ENCODE measurements at regions not wholly inside any gene's neighbourhood (a gene's known extent, or its start where the extent isn't known, plus 50 kb on each side); places are given as distances from the start of the nearest gene placed in this dataset.
"Not testable (repeated sequence)": the region's sequence is repeated elsewhere in the genome, so short reads cannot be mapped to it uniquely, and the experiment has no call there.

DNA sequence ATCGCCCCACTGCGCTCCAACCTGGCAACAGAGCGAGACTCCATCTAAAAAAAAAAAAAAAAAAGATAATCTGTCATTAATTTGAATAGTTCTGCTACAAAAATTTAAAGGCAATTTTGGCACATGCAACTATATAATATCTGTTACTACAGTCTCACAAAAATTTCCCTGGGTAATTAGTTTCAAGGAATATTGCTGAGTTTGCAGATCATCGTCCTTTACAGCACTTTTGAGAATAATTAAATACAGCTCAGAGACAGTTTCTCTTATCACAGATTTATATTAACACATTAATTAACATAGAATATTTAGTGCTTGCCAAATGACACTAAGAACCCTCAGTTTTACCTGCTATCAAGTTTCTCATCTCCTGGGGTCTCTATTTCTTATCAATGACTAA lies 540.4 kb upstream of the ZNF804A start:
- no peak for DNase-seq (ENCODE audit: low read depth, low spot score)
- H3K4me3 Mint-ChIP-seq = no peak overlapping the region
- no peaks in the 10 kb centered on the region for H3K27me3 Mint-ChIP-seq (ENCODE audit: low read depth)
- H3K9me3 Mint-ChIP-seq = peaks cover 2% of the 10 kb centered on the region
- no peaks in the 10 kb centered on the region for H3K36me3 Mint-ChIP-seq (ENCODE audit: low read depth)
- TF ChIP-seq, protein P1, sequence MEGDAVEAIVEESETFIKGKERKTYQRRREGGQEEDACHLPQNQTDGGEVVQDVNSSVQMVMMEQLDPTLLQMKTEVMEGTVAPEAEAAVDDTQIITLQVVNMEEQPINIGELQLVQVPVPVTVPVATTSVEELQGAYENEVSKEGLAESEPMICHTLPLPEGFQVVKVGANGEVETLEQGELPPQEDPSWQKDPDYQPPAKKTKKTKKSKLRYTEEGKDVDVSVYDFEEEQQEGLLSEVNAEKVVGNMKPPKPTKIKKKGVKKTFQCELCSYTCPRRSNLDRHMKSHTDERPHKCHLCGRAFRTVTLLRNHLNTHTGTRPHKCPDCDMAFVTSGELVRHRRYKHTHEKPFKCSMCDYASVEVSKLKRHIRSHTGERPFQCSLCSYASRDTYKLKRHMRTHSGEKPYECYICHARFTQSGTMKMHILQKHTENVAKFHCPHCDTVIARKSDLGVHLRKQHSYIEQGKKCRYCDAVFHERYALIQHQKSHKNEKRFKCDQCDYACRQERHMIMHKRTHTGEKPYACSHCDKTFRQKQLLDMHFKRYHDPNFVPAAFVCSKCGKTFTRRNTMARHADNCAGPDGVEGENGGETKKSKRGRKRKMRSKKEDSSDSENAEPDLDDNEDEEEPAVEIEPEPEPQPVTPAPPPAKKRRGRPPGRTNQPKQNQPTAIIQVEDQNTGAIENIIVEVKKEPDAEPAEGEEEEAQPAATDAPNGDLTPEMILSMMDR (conservative IDR thresholded peaks at IDR 0.05) = no peak
- no peak overlapping the region for H3K27ac Mint-ChIP-seq (ENCODE audit: unreplicated experiment)
- H3K4me1 Mint-ChIP-seq = no peaks in the 10 kb centered on the region

DNA sequence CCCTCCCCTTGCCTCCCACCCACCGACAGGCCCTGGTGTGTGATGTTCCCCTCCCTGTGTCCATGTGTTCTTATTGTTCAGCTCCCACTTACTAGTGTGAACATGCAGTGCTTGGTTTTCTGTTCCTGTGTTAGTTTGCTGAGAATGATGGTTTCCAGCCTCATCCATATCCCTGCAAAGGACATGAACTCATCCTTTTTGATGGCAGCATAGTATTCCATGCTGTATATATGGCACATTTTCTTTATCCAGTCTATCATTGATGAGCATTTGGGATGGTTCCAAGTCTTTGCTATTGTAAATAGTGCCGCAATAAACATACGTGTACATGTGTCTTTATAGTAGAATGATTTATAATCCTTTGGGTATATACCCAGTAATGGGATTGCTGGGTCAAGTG lies 538.1 kb upstream of the ZNF804A start:
- not testable (repeated sequence) for DNase-seq (ENCODE audit: low read depth, low spot score); H3K9me3 Mint-ChIP-seq; H3K4me1 Mint-ChIP-seq; H3K27ac Mint-ChIP-seq (ENCODE audit: unreplicated experiment); H3K36me3 Mint-ChIP-seq (ENCODE audit: low read depth); H3K4me3 Mint-ChIP-seq; H3K27me3 Mint-ChIP-seq (ENCODE audit: low read depth)

DNA sequence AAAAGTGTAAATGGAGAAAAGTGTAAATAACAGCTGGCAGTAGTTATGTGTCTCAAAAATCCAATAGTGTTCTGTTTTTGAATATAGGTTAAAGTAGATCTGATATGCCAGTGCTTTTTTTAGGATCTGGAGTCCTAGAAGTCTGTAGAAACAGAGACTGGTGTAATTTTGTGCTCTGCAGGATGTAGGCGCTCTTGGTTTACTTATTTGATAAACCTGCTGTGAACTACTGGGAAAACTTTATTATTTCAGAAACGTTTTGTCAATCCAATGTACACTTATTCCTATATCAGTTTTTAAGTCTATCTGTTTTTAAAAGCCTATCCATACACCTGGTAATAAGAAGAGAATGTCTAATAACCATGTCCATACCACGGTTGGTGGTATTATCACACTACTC lies 530.8 kb upstream of the ZNF804A start:
- H3K4me3 Mint-ChIP-seq = no peak overlapping the region
- H3K27me3 Mint-ChIP-seq (ENCODE audit: low read depth) = no peaks in the 10 kb centered on the region
- TF ChIP-seq, protein P1 (conservative IDR thresholded peaks at IDR 0.05) = no peak
- peaks cover 8% of the 10 kb centered on the region for H3K9me3 Mint-ChIP-seq
- H3K27ac Mint-ChIP-seq (ENCODE audit: unreplicated experiment) = no peak overlapping the region
- DNase-seq (ENCODE audit: low read depth, low spot score) = no peak
- no peaks in the 10 kb centered on the region for H3K36me3 Mint-ChIP-seq (ENCODE audit: low read depth)
- H3K4me1 Mint-ChIP-seq = no peaks in the 10 kb centered on the region

DNA sequence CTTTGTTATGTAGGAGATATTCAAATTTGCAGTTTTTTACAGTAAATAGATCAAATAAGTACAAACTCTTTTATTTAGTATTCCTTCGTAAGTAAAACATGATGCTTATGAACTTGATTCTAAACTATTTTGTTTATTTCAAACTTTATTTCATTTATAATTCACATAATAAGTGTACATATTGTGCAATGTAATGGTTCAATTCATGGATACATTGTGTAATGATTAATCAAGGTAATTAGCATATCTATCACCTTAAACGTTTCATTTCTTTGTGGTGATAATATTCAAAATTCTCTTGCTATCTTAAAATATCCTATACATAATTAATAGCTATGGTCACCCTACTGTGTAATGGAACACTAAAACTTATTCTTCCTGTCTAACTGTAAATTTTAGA lies 525.9 kb upstream of the ZNF804A start:
- H3K4me3 Mint-ChIP-seq = no peak overlapping the region
- no peak overlapping the region for H3K27ac Mint-ChIP-seq (ENCODE audit: unreplicated experiment)
- H3K27me3 Mint-ChIP-seq (ENCODE audit: low read depth) = no peaks in the 10 kb centered on the region
- DNase-seq (ENCODE audit: low read depth, low spot score) = no peak
- H3K9me3 Mint-ChIP-seq = no peaks in the 10 kb centered on the region
- H3K36me3 Mint-ChIP-seq (ENCODE audit: low read depth) = no peaks in the 10 kb centered on the region
- TF ChIP-seq, protein P1 (conservative IDR thresholded peaks at IDR 0.05) = no peak
- no peaks in the 10 kb centered on the region for H3K4me1 Mint-ChIP-seq

DNA sequence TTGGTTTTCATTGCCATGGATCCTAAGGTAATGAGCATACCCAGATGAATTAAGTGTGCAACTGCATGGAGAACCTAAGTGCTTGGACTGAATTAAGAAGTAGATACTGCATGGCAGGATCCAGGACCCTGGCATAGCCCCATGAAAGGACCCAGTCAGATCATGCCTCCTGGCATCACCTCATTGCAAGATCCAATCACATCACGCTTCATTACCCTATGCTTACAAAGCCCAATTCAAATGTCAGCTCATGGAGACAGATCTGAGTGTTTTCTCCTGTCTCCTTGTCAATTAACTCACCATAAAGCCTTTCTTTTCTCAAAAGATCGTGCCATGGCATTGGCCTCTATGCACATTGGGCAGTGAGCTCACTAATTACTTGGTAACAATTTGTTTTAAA lies 519.8 kb upstream of the ZNF804A start:
- H3K9me3 Mint-ChIP-seq = no peaks in the 10 kb centered on the region
- H3K4me1 Mint-ChIP-seq = peaks cover 5% of the 10 kb centered on the region
- H3K36me3 Mint-ChIP-seq (ENCODE audit: low read depth) = no peaks in the 10 kb centered on the region
- no peak for DNase-seq (ENCODE audit: low read depth, low spot score)
- H3K4me3 Mint-ChIP-seq = no peak overlapping the region
- no peak overlapping the region for H3K27ac Mint-ChIP-seq (ENCODE audit: unreplicated experiment)
- no peaks in the 10 kb centered on the region for H3K27me3 Mint-ChIP-seq (ENCODE audit: low read depth)
- TF ChIP-seq, protein P1 (conservative IDR thresholded peaks at IDR 0.05) = no peak

DNA sequence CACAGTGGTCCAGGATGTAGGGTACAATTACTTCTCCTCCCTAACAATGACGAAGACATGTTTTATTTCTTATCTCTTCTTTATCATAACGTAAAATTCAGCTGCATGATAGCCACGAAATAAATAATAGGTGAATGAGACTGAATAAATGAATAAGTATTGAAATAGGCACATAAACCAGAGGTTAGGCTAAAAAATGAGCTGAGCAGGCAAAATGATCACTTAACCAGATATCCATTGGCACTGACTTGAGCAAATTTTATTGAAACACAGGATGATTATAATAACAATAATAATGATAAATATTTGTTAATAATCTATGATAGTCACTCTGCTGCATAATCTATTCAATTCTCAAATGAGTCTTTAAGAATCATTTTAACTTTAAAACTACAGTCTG lies 506.9 kb upstream of the ZNF804A start:
- Mint-ChIP-seq H3K27ac (ENCODE audit: unreplicated experiment) (no peak overlapping the region), H3K27me3 (ENCODE audit: low read depth) (no peaks in the 10 kb centered on the region), H3K4me1 (peaks cover 4% of the 10 kb centered on the region), H3K36me3 (ENCODE audit: low read depth) (no peaks in the 10 kb centered on the region), H3K9me3 (no peaks in the 10 kb centered on the region), H3K4me3 (no peak overlapping the region)
- no peak for DNase-seq (ENCODE audit: low read depth, low spot score)
- TF ChIP-seq, protein P1 (conservative IDR thresholded peaks at IDR 0.05) = no peak

Measured in neural crest cell (in vitro differentiated cells).